ENCODE measurements at regions not wholly inside any gene's neighbourhood (a gene's known extent, or its start where the extent isn't known, plus 50 kb on each side); places are given as distances from the start of the nearest gene placed in this dataset.

DNA sequence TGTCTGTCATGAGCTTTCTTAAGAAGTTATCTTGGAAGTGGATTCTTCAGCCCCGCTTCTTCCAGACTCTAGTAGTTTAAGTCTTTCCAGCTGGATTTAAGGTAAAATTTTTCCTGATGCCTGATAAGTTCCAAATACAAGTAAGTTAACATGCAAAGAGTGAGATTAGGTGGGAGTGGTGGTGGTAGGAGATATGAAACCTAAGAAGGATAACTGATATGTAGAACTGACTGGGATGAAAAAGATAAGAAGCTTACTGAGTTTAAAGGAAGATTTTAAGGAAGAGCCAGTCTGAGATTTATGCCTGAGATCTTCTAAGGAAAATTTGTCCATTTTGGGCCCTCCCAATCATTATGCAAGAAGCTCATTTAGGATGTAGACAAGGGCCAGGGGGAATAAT, 250.9 kb upstream of the SYT10 start:
- Histone ChIP-seq H3K4me3 (ENCODE audit: control insufficient read depth in 1 of 2, extremely low read depth in 1 of 2, low read length in 1 of 2) (no peak overlapping the region), H3K4me1 (ENCODE audit: control insufficient read depth in 1 of 2, extremely low read depth in 1 of 2, insufficient read depth in 2 of 2, low read length in 2 of 2) (no peaks in the 10 kb centered on the region), H3K9me3 (no peaks in the 10 kb centered on the region), H3K36me3 (ENCODE audit: control insufficient read depth in 2 of 2, extremely low read depth in 1 of 2, insufficient read depth in 1 of 2, low read length in 1 of 2) (no peaks in the 10 kb centered on the region), H3K27me3 (replicated peaks in 1 of 2; ENCODE audit: control insufficient read depth in 2 of 2, extremely low read depth in 1 of 2, insufficient read depth in 2 of 2, low read length in 1 of 2) (no peaks in the 10 kb centered on the region), H3K27ac (ENCODE audit: low read length) (no peak overlapping the region)
- DNase-seq (no peak), ATAC-seq (replicated peaks in 1 of 4) (no peak)
- H3K36me3 Mint-ChIP-seq: no peaks in the 10 kb centered on the region
- ChIA-PET POLR2A (no interaction called here), CTCF (no interaction called here)
- H3K4me3 Mint-ChIP-seq: no peak overlapping the region
- H3K9me3 Mint-ChIP-seq: peaks cover 5 to 10% (median 10%) of the 10 kb centered on the region in 3 donors
- whole genome bisulfite sequencing (ENCODE audit: insufficient coverage): no CpG with 5 or more reads among the region's 1 CpG
- H3K4me1 Mint-ChIP-seq: no peaks in the 10 kb centered on the region
- no peaks in the 10 kb centered on the region for H3K27me3 Mint-ChIP-seq
- H3K27ac Mint-ChIP-seq: no peak overlapping the region

DNA sequence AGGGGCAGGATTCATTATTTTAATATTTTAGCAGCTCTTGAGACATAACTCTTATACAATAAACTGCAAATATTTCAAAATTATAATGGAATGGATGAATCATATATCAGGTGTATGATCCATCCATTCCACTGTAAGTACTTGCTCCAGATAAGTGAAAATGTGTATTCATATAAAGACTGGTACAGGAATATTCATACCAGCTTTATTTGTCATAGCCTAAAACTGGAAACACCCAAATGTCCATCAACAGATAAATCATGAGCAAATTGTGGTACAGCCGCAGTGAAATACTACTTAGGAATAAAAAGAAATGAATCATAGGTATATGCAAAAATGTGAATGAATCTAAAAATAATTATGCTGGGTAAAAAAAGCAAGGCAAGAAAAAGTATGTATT, 263.6 kb upstream of the SYT10 start:
- Mint-ChIP-seq H3K4me1 (no peaks in the 10 kb centered on the region), H3K9me3 (peaks cover 0 to 5% (median 5%) of the 10 kb centered on the region in 3 donors), H3K4me3 (no peak overlapping the region), H3K27me3 (no peaks in the 10 kb centered on the region), H3K36me3 (no peaks in the 10 kb centered on the region), H3K27ac (no peak overlapping the region)
- Histone ChIP-seq H3K27ac (ENCODE audit: low read length) (no peak overlapping the region), H3K27me3 (replicated peaks in 1 of 2; ENCODE audit: control insufficient read depth in 2 of 2, extremely low read depth in 1 of 2, insufficient read depth in 2 of 2, low read length in 1 of 2) (no peaks in the 10 kb centered on the region), H3K4me3 (ENCODE audit: control insufficient read depth in 1 of 2, extremely low read depth in 1 of 2, low read length in 1 of 2) (no peak overlapping the region), H3K36me3 (ENCODE audit: control insufficient read depth in 2 of 2, extremely low read depth in 1 of 2, insufficient read depth in 1 of 2, low read length in 1 of 2) (no peaks in the 10 kb centered on the region), H3K4me1 (ENCODE audit: control insufficient read depth in 1 of 2, extremely low read depth in 1 of 2, insufficient read depth in 2 of 2, low read length in 2 of 2) (no peaks in the 10 kb centered on the region), H3K9me3 (no peaks in the 10 kb centered on the region)
- no CpG with 5 or more reads among the region's 1 CpG for WGBS (ENCODE audit: insufficient coverage)
- ChIA-PET POLR2A (no interaction called here), CTCF (no interaction called here)
- ATAC-seq (replicated peaks in 1 of 4): no peak
- no peak for DNase-seq

DNA sequence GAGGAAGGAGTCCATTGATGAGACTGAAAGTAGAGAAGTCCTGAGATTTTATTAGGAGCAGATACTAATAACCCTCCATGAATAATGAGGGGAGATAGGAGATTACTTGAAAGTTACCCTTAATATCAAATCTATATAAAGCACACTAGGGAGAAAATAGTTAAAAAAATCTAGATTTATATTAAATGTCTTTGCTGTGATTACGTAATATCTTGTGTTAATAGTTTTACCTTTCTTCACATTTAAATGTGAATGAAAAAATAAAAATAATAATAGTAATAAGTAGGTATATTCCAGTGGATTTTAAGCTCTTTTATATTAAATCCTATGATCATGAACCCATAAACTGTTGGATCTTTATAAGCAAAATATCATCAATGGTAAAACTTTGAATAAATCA, 267.3 kb upstream of the SYT10 start:
- H3K4me1 ChIP-seq (ENCODE audit: control insufficient read depth in 1 of 2, extremely low read depth in 1 of 2, insufficient read depth in 2 of 2, low read length in 2 of 2): no peaks in the 10 kb centered on the region
- no peaks in the 10 kb centered on the region for H3K9me3 ChIP-seq
- no CpG with 5 or more reads among the region's 1 CpG for WGBS (ENCODE audit: insufficient coverage)
- Mint-ChIP-seq H3K9me3 (peaks cover 0 to 10% (median 5%) of the 10 kb centered on the region in 3 donors), H3K36me3 (no peaks in the 10 kb centered on the region), H3K27me3 (no peaks in the 10 kb centered on the region), H3K27ac (no peak overlapping the region), H3K4me3 (no peak overlapping the region), H3K4me1 (no peaks in the 10 kb centered on the region)
- ChIA-PET POLR2A (no interaction called here), CTCF (no interaction called here)
- H3K4me3 ChIP-seq (ENCODE audit: control insufficient read depth in 1 of 2, extremely low read depth in 1 of 2, low read length in 1 of 2): no peak overlapping the region
- ATAC-seq (replicated peaks in 1 of 4) (no peak), DNase-seq (no peak)
- H3K27me3 ChIP-seq (replicated peaks in 1 of 2; ENCODE audit: control insufficient read depth in 2 of 2, extremely low read depth in 1 of 2, insufficient read depth in 2 of 2, low read length in 1 of 2): no peaks in the 10 kb centered on the region
- H3K36me3 ChIP-seq (ENCODE audit: control insufficient read depth in 2 of 2, extremely low read depth in 1 of 2, insufficient read depth in 1 of 2, low read length in 1 of 2): no peaks in the 10 kb centered on the region
- no peak overlapping the region for H3K27ac ChIP-seq (ENCODE audit: low read length)

DNA sequence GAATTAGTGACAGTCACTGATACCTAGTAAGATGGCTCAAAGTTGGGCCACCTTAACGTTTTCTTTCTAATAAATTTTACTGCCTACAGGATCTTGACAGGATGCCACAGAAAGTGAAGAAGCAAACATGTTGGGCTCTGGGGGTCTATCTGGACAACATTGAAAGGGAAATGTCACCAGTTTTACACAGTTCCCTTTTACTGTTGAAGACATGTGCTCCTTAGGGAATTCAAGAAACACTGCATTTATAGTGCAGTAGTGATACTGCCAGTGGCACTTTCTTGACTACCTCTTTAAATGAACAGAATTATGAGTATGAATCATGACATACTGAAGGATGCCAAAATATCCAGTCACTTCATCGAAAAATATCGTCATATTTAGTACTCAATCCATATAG, 269.3 kb upstream of the SYT10 start:
- Histone ChIP-seq H3K36me3 (ENCODE audit: control insufficient read depth in 2 of 2, extremely low read depth in 1 of 2, insufficient read depth in 1 of 2, low read length in 1 of 2) (no peaks in the 10 kb centered on the region), H3K27ac (ENCODE audit: low read length) (no peak overlapping the region), H3K4me3 (ENCODE audit: control insufficient read depth in 1 of 2, extremely low read depth in 1 of 2, low read length in 1 of 2) (no peak overlapping the region), H3K9me3 (no peaks in the 10 kb centered on the region), H3K27me3 (replicated peaks in 1 of 2; ENCODE audit: control insufficient read depth in 2 of 2, extremely low read depth in 1 of 2, insufficient read depth in 2 of 2, low read length in 1 of 2) (no peaks in the 10 kb centered on the region), H3K4me1 (ENCODE audit: control insufficient read depth in 1 of 2, extremely low read depth in 1 of 2, insufficient read depth in 2 of 2, low read length in 2 of 2) (no peaks in the 10 kb centered on the region)
- WGBS (ENCODE audit: insufficient coverage): 60% methylated on average over 1 of the region's 3 CpGs
- ChIA-PET POLR2A (no interaction called here), CTCF (no interaction called here)
- H3K9me3 Mint-ChIP-seq: peaks cover 0 to 13% (median 5%) of the 10 kb centered on the region in 3 donors
- no peak overlapping the region for H3K4me3 Mint-ChIP-seq
- H3K27me3 Mint-ChIP-seq: no peaks in the 10 kb centered on the region
- ATAC-seq (replicated peaks in 1 of 4) (no peak), DNase-seq (no peak)
- H3K36me3 Mint-ChIP-seq: no peaks in the 10 kb centered on the region
- no peak overlapping the region for H3K27ac Mint-ChIP-seq
- H3K4me1 Mint-ChIP-seq: no peaks in the 10 kb centered on the region

DNA sequence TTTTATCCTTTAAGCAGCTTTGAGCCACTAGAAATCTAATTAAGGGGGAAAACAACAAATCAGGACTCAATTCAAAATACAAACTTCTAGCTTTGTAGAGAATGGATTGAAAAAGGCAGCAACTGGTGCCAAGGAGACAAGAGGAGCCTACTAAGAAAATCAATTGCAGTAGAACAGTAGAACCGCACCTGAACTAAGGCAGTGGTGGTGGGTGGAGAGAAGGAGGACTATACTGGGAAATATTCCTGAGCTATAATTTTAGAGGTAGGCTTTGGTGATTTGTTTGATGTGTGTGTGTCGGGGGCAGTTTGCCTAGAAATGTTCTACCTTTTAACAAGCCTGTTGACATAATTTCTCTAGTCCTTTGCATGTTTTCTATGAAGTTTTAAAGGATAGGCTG, 270.9 kb upstream of the SYT10 start:
- Mint-ChIP-seq H3K9me3 (peaks cover 0 to 13% (median 0%) of the 10 kb centered on the region in 3 donors), H3K27ac (no peak overlapping the region), H3K4me1 (no peaks in the 10 kb centered on the region), H3K27me3 (no peaks in the 10 kb centered on the region), H3K4me3 (no peak overlapping the region), H3K36me3 (no peaks in the 10 kb centered on the region)
- POLR2A ChIA-PET: no interaction called here
- DNase-seq: no peak
- Histone ChIP-seq H3K27ac (ENCODE audit: low read length) (no peak overlapping the region), H3K36me3 (ENCODE audit: control insufficient read depth in 2 of 2, extremely low read depth in 1 of 2, insufficient read depth in 1 of 2, low read length in 1 of 2) (no peaks in the 10 kb centered on the region), H3K4me1 (ENCODE audit: control insufficient read depth in 1 of 2, extremely low read depth in 1 of 2, insufficient read depth in 2 of 2, low read length in 2 of 2) (no peaks in the 10 kb centered on the region), H3K27me3 (replicated peaks in 1 of 2; ENCODE audit: control insufficient read depth in 2 of 2, extremely low read depth in 1 of 2, insufficient read depth in 2 of 2, low read length in 1 of 2) (no peaks in the 10 kb centered on the region), H3K4me3 (ENCODE audit: control insufficient read depth in 1 of 2, extremely low read depth in 1 of 2, low read length in 1 of 2) (no peak overlapping the region), H3K9me3 (no peaks in the 10 kb centered on the region)
- 100% methylated on average over 1 of the region's 2 CpGs for WGBS (ENCODE audit: insufficient coverage)
- ATAC-seq (replicated peaks in 1 of 4): no peak
- CTCF ChIA-PET: no interaction called here

DNA sequence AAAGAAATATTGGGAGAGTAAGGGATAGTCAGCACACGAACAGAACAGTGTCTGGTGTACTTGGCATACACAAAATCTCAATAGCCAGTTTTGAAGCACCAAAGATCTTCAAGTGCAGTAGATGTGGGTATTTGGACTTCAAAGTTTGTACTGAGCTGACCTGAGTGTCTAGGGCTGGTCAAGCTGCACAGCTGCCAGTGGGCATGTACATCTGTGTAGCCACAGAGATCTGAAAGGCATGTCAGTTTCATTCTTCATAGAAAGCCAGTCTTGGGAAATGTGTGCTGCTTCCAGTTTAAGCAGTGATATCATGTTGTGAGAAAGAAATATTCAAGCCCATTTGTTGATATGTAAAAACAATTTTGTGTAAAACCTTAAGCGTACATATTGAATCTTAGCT, 279.0 kb upstream of the SYT10 start:
- 63% methylated on average over 1 of the region's 2 CpGs for WGBS (ENCODE audit: insufficient coverage)
- no peaks in the 10 kb centered on the region for H3K9me3 ChIP-seq
- H3K4me1 Mint-ChIP-seq: no peaks in the 10 kb centered on the region
- no peak overlapping the region for H3K27ac ChIP-seq (ENCODE audit: low read length)
- no peak for DNase-seq
- CTCF ChIA-PET: no interaction called here
- peaks cover 6 to 17% (median 7%) of the 10 kb centered on the region in 3 donors for H3K9me3 Mint-ChIP-seq
- no peak overlapping the region for H3K4me3 ChIP-seq (ENCODE audit: control insufficient read depth in 1 of 2, extremely low read depth in 1 of 2, low read length in 1 of 2)
- no peaks in the 10 kb centered on the region for H3K27me3 ChIP-seq (replicated peaks in 1 of 2; ENCODE audit: control insufficient read depth in 2 of 2, extremely low read depth in 1 of 2, insufficient read depth in 2 of 2, low read length in 1 of 2)
- H3K36me3 Mint-ChIP-seq: no peaks in the 10 kb centered on the region
- H3K4me3 Mint-ChIP-seq: no peak overlapping the region
- ATAC-seq (replicated peaks in 1 of 4): no peak
- no peaks in the 10 kb centered on the region for H3K36me3 ChIP-seq (ENCODE audit: control insufficient read depth in 2 of 2, extremely low read depth in 1 of 2, insufficient read depth in 1 of 2, low read length in 1 of 2)
- no peak overlapping the region for H3K27ac Mint-ChIP-seq
- H3K4me1 ChIP-seq (ENCODE audit: control insufficient read depth in 1 of 2, extremely low read depth in 1 of 2, insufficient read depth in 2 of 2, low read length in 2 of 2): no peaks in the 10 kb centered on the region
- no peaks in the 10 kb centered on the region for H3K27me3 Mint-ChIP-seq
- POLR2A ChIA-PET: no interaction called here

DNA sequence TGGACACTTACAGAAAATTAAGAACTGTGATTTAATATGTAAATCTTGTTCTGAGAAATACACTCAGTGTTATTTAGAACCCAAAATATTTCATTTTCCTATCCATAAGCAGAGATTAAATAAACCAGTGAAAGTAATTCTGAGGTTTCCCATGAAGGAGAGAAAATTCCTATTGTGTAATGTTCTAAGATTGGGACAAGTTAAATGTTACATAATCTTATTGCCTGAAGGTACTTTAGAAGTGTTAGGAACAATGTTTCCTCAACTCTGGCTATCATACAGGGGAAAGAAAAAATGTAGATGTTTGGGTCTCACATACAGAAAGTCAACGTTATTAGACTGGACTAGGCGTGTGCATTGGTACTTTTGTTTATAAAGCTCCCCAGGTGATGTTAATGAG, 281.9 kb upstream of the SYT10 start:
- no peaks in the 10 kb centered on the region for H3K4me1 Mint-ChIP-seq
- peaks cover 6 to 20% (median 7%) of the 10 kb centered on the region in 3 donors for H3K9me3 Mint-ChIP-seq
- H3K4me3 Mint-ChIP-seq: no peak overlapping the region
- CTCF ChIA-PET: no interaction called here
- ATAC-seq (replicated peaks in 1 of 4): no peak
- no peaks in the 10 kb centered on the region for H3K9me3 ChIP-seq
- no peak overlapping the region for H3K27ac ChIP-seq (ENCODE audit: low read length)
- POLR2A ChIA-PET: no interaction called here
- no peaks in the 10 kb centered on the region for H3K27me3 Mint-ChIP-seq
- H3K4me3 ChIP-seq (ENCODE audit: control insufficient read depth in 1 of 2, extremely low read depth in 1 of 2, low read length in 1 of 2): no peak overlapping the region
- H3K4me1 ChIP-seq (ENCODE audit: control insufficient read depth in 1 of 2, extremely low read depth in 1 of 2, insufficient read depth in 2 of 2, low read length in 2 of 2): no peaks in the 10 kb centered on the region
- no peaks in the 10 kb centered on the region for H3K36me3 ChIP-seq (ENCODE audit: control insufficient read depth in 2 of 2, extremely low read depth in 1 of 2, insufficient read depth in 1 of 2, low read length in 1 of 2)
- no peak for DNase-seq
- no peaks in the 10 kb centered on the region for H3K27me3 ChIP-seq (replicated peaks in 1 of 2; ENCODE audit: control insufficient read depth in 2 of 2, extremely low read depth in 1 of 2, insufficient read depth in 2 of 2, low read length in 1 of 2)
- no peak overlapping the region for H3K27ac Mint-ChIP-seq
- H3K36me3 Mint-ChIP-seq: no peaks in the 10 kb centered on the region
- WGBS (ENCODE audit: insufficient coverage): 93% methylated on average over 2 of the region's 2 CpGs
